ENCODE measurements at regions not wholly inside any gene's neighbourhood (a gene's known extent, or its start where the extent isn't known, plus 50 kb on each side); places are given as distances from the start of the nearest gene placed in this dataset.

DNA sequence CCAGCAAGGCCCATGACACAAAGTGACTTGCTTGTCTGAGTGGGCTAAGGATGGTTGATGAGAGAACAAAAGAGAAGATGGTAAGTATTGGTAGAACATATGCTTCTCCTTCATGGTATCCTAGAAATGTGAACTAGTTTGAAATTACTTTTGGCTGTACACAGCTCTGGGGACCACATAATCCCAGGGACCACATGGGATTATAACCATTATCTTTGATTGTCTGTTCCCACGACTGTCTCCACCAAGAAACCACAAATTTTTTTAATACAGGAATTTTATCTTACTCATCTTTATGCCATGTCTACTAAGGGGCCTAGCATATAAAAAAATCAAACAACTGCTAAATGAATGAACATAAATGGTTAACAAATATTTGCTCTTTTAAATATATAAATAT, 155.3 kb upstream of the PRICKLE2 start:
- TF ChIP-seq, protein P1, sequence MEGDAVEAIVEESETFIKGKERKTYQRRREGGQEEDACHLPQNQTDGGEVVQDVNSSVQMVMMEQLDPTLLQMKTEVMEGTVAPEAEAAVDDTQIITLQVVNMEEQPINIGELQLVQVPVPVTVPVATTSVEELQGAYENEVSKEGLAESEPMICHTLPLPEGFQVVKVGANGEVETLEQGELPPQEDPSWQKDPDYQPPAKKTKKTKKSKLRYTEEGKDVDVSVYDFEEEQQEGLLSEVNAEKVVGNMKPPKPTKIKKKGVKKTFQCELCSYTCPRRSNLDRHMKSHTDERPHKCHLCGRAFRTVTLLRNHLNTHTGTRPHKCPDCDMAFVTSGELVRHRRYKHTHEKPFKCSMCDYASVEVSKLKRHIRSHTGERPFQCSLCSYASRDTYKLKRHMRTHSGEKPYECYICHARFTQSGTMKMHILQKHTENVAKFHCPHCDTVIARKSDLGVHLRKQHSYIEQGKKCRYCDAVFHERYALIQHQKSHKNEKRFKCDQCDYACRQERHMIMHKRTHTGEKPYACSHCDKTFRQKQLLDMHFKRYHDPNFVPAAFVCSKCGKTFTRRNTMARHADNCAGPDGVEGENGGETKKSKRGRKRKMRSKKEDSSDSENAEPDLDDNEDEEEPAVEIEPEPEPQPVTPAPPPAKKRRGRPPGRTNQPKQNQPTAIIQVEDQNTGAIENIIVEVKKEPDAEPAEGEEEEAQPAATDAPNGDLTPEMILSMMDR (IDR thresholded peaks at IDR 0.05) = no peak
- no peak for TF ChIP-seq JUNB (IDR thresholded peaks at IDR 0.05)
- no peak for TF ChIP-seq HOXA7 (CRISPR knock-in tag; IDR thresholded peaks at IDR 0.05)
- no peak for TF ChIP-seq MAFK (IDR thresholded peaks at IDR 0.05; ENCODE audit: partially characterized antibody)
